HAP-1 (cell line): ENCODE measurements at regions not wholly inside any gene's neighbourhood (a gene's known extent, or its start where the extent isn't known, plus 50 kb on each side); places are given as distances from the start of the nearest gene placed in this dataset.
"Not testable (repeated sequence)": the region's sequence is repeated elsewhere in the genome, so short reads cannot be mapped to it uniquely, and the experiment has no call there.

Experiments used
- DNase-seq, 2 experiments: peaks; one replicate each; pipeline ENCODE4 v3.0.0-alpha.2; 2016 to 2020; ENCODE audit warnings: low spot score in 2 of 2
- H3K27me3 ChIP-seq: fragments of 250-450 bp; sonication (Bioruptor Pico); 2 replicates; pipeline ENCODE4 v1.5.1; 2020; ENCODE audit warnings: low read depth, mild to moderate bottlenecking, moderate library complexity
- H3K36me3 ChIP-seq: fragments of 250-450 bp; sonication (Bioruptor Pico); replicated peaks from 2 replicates; pipeline ENCODE4 v1.5.1; 2020; ENCODE audit warnings: mild to moderate bottlenecking
- H3K4me1 ChIP-seq: fragments of 250-450 bp; sonication (Bioruptor Pico); 2 replicates; pipeline ENCODE4 v1.5.1; 2020; ENCODE audit warnings: mild to moderate bottlenecking
- H3K4me3 ChIP-seq: fragments of 250-450 bp; sonication (Bioruptor Pico); 2 replicates; pipeline ENCODE4 v1.5.1; 2020; ENCODE audit warnings: mild to moderate bottlenecking, moderate library complexity
- H3K9me3 ChIP-seq: fragments of 250-450 bp; sonication (Bioruptor Pico); 2 replicates; pipeline ENCODE4 v1.5.1; 2020; ENCODE audit warnings: mild to moderate bottlenecking, moderate library complexity
- in situ Hi-C: fragments of 300-500 bp; cut with MboI; formaldehyde crosslinking; loops from 3 replicates; pipeline ENCODE4 v1.14.3; 2020; ENCODE audit warnings: low sequenced_read_pairs, inconsistent platforms, mixed read lengths

GRCh38 chr13:79642596-79642995, 161.6 kb downstream of the NDFIP2 start:
- in situ Hi-C loops = no loop called here
- Histone ChIP-seq H3K9me3 (no peaks in the 10 kb centered on the region), H3K4me3 (no peak overlapping the region), H3K4me1 (no peaks in the 10 kb centered on the region), H3K27me3 (no peaks in the 10 kb centered on the region), H3K36me3 (no peaks in the 10 kb centered on the region)
- no peak for DNase-seq

- no peaks in the 10 kb centered on the region for H3K4me1 ChIP-seq
- no peaks in the 10 kb centered on the region for H3K36me3 ChIP-seq
- no peaks in the 10 kb centered on the region for H3K9me3 ChIP-seq
- H3K27me3 ChIP-seq = peaks cover 2% of the 10 kb centered on the region
- in situ Hi-C loops = no loop called here
- DNase-seq = no peak
- no peak overlapping the region for H3K4me3 ChIP-seq
Observed at GRCh38 chr13:79637133-79637763, 156.3 kb downstream of the NDFIP2 start.

- Histone ChIP-seq H3K4me1 (no peaks in the 10 kb centered on the region), H3K9me3 (no peaks in the 10 kb centered on the region), H3K4me3 (no peak overlapping the region), H3K36me3 (no peaks in the 10 kb centered on the region), H3K27me3 (no peaks in the 10 kb centered on the region; the same call in 1 of the 2 replicates)
- in situ Hi-C loops = no loop called here
- peak in 1 of 2 experiments; percentile 9 for DNase-seq
Observed at GRCh38 chr13:79631051-79631659, 150.2 kb downstream of the NDFIP2 start.

- no peaks in the 10 kb centered on the region for H3K9me3 ChIP-seq
- H3K4me3 ChIP-seq = no peak overlapping the region
- H3K36me3 ChIP-seq = no peaks in the 10 kb centered on the region
- no peak for DNase-seq
- no peaks in the 10 kb centered on the region for H3K4me1 ChIP-seq
- 0 out of 2 replicates have a peak, but pooled peaks cover 2% of the 10 kb centered on the region for H3K27me3 ChIP-seq
- in situ Hi-C loops = no loop called here
Observed at GRCh38 chr13:79628463-79628862, 147.5 kb downstream of the NDFIP2 start.

GRCh38 chr13:79626924-79627323, 146.0 kb downstream of the NDFIP2 start:
- in situ Hi-C loops = no loop called here
- H3K36me3 ChIP-seq = no peaks in the 10 kb centered on the region

GRCh38 chr13:79625517-79625916, 144.6 kb downstream of the NDFIP2 start:
- no peak for DNase-seq
- Histone ChIP-seq H3K4me1 (no peaks in the 10 kb centered on the region), H3K36me3 (no peaks in the 10 kb centered on the region), H3K4me3 (no peak overlapping the region), H3K9me3 (no peaks in the 10 kb centered on the region), H3K27me3 (0 out of 2 replicates have a peak, but pooled peaks cover 2% of the 10 kb centered on the region)
- in situ Hi-C loops = no loop called here

More at GRCh38 chr13:79626924-79627323, 146.0 kb downstream of the NDFIP2 start:
- Histone ChIP-seq H3K27me3 (0 out of 2 replicates have a peak, but pooled peaks cover 2% of the 10 kb centered on the region), H3K4me1 (no peaks in the 10 kb centered on the region), H3K4me3 (no peak overlapping the region), H3K9me3 (no peaks in the 10 kb centered on the region)
- DNase-seq = no peak

- no peaks in the 10 kb centered on the region for H3K4me1 ChIP-seq
- in situ Hi-C loops = no loop called here
- DNase-seq = no peak
- H3K27me3 ChIP-seq = 0 out of 2 replicates have a peak, but pooled peaks cover 2% of the 10 kb centered on the region
- no peak overlapping the region for H3K4me3 ChIP-seq
- no peaks in the 10 kb centered on the region for H3K36me3 ChIP-seq
- H3K9me3 ChIP-seq = no peaks in the 10 kb centered on the region
Observed at GRCh38 chr13:79621902-79622301, 140.9 kb downstream of the NDFIP2 start.

- Histone ChIP-seq H3K9me3 (no peaks in the 10 kb centered on the region), H3K4me1 (no peaks in the 10 kb centered on the region), H3K4me3 (no peak overlapping the region), H3K27me3 (0 out of 2 replicates have a peak, but pooled peaks cover 2% of the 10 kb centered on the region), H3K36me3 (no peaks in the 10 kb centered on the region)
- DNase-seq = no peak
- in situ Hi-C loops = no loop called here
Observed at GRCh38 chr13:79621449-79621848, 140.5 kb downstream of the NDFIP2 start.

GRCh38 chr13:79614250-79614918, 133.4 kb downstream of the NDFIP2 start:
- no peaks in the 10 kb centered on the region for H3K36me3 ChIP-seq
- H3K4me1 ChIP-seq = no peaks in the 10 kb centered on the region
- DNase-seq = no peak
- H3K4me3 ChIP-seq = no peak overlapping the region
- peaks cover 3% of the 10 kb centered on the region; the same call in 1 of the 2 replicates for H3K9me3 ChIP-seq
- no peaks in the 10 kb centered on the region for H3K27me3 ChIP-seq
- in situ Hi-C loops = no loop called here

GRCh38 chr13:79612604-79613003, 131.6 kb downstream of the NDFIP2 start:
- in situ Hi-C loops = no loop called here
- no peak for DNase-seq
- Histone ChIP-seq H3K27me3 (no peaks in the 10 kb centered on the region), H3K36me3 (no peaks in the 10 kb centered on the region), H3K9me3 (peaks cover 3% of the 10 kb centered on the region; the same call in 1 of the 2 replicates), H3K4me1 (no peaks in the 10 kb centered on the region), H3K4me3 (no peak overlapping the region)

GRCh38 chr13:79607895-79608294, 126.9 kb downstream of the NDFIP2 start:
- DNase-seq, H3K4me1 ChIP-seq, H3K4me3 ChIP-seq, H3K27me3 ChIP-seq, H3K36me3 ChIP-seq, in situ Hi-C loops, H3K9me3 ChIP-seq: not testable (repeated sequence)
